GM12891 (cell line): ENCODE measurements at regions not wholly inside any gene's neighbourhood (a gene's known extent, or its start where the extent isn't known, plus 50 kb on each side); places are given as distances from the start of the nearest gene placed in this dataset.

Experiments used
- POLR2A ChIP-seq: IDR thresholded peaks from 2 replicates; pipeline ENCODE4 v1.6.1; 2011; ENCODE audit warnings: low read depth, low read length, control low read depth
- POLR2AphosphoS5 ChIP-seq: IDR thresholded peaks from 2 replicates; pipeline ENCODE4 v1.6.1; 2011; ENCODE audit warnings: low read depth, low read length, control low read depth
- POU2F2 ChIP-seq: IDR thresholded peaks from 2 replicates; pipeline ENCODE4 v1.6.1; 2011; ENCODE audit warnings: low read depth, mild to moderate bottlenecking, control low read depth, low read length, moderate library complexity
- TAF1 ChIP-seq: IDR thresholded peaks from 2 replicates; pipeline ENCODE4 v1.6.1; 2011; ENCODE audit warnings: low read depth, low read length, control low read depth

GRCh38 chr13:111626371-111627305 is 306.2 kb downstream of the TEX29 start:
- TF ChIP-seq POLR2AphosphoS5, result no peak
- TF ChIP-seq POU2F2, result no peak
- no peak for TF ChIP-seq POLR2A
- no peak for TF ChIP-seq TAF1
